Stimulated activated naive B cell treated with anti-CD40 and anti-IgM and Interleukin-4, amounts not matched to agents 10 μg/mL and 1 μg/mL and 100 μg/mL, for 72 hours (primary cell): ENCODE measurements at regions not wholly inside any gene's neighbourhood (a gene's known extent, or its start where the extent isn't known, plus 50 kb on each side); places are given as distances from the start of the nearest gene placed in this dataset.
A peak's percentile ranks its signal among the peaks of the same experiment; 100 is the strongest.

Experiments used
- ATAC-seq, 2 donors: fragments of 150-1000 bp; cut with Tn5 transposase; replicated peaks; 2 replicates each; pipeline ENCODE4 v1.10.0; 2021; ENCODE audit warnings: moderate library complexity in 1 of 2
- DNase-seq: peaks from one replicate; pipeline ENCODE4 v3.0.0; 2021
- H3K27ac Mint-ChIP-seq: one replicate; pipeline ENCODE4 v1.8.0; 2022; ENCODE audit warnings: mild to moderate bottlenecking, mixed read lengths
- H3K27me3 Mint-ChIP-seq, 2 donors: one replicate each; pipeline ENCODE4 v1.8.0; 2022; ENCODE audit warnings: mixed read lengths in 2 of 2
- H3K36me3 Mint-ChIP-seq, 2 donors: one replicate each; pipeline ENCODE4 v1.8.0; 2022; ENCODE audit warnings: mixed read lengths in 2 of 2, mild to moderate bottlenecking in 1 of 2
- H3K4me1 Mint-ChIP-seq, 2 donors: one replicate each; pipeline ENCODE4 v1.8.0; 2022; ENCODE audit warnings: mixed read lengths in 2 of 2, mild to moderate bottlenecking in 1 of 2
- H3K4me3 Mint-ChIP-seq, 2 donors: one replicate each; pipeline ENCODE4 v1.8.0; 2022; ENCODE audit warnings: mild to moderate bottlenecking in 2 of 2, mixed read lengths in 2 of 2, moderate library complexity in 1 of 2
- H3K9me3 Mint-ChIP-seq, 2 donors: one replicate each; pipeline ENCODE4 v1.8.0; 2022; ENCODE audit warnings: mixed read lengths in 2 of 2, mild to moderate bottlenecking in 1 of 2

- Mint-ChIP-seq H3K9me3 (no peaks in the 10 kb centered on the region), H3K27me3 (peaks cover 5 to 13% of the 10 kb centered on the region in 2 donors), H3K4me1 (no peaks in the 10 kb centered on the region), H3K27ac (no peak overlapping the region), H3K36me3 (no peaks in the 10 kb centered on the region), H3K4me3 (no peak overlapping the region)
- no peak for ATAC-seq
- DNase-seq = no peak
Measured at GRCh38 chr5:53423724-53424123, 56.7 kb upstream of the FST start.

DNA sequence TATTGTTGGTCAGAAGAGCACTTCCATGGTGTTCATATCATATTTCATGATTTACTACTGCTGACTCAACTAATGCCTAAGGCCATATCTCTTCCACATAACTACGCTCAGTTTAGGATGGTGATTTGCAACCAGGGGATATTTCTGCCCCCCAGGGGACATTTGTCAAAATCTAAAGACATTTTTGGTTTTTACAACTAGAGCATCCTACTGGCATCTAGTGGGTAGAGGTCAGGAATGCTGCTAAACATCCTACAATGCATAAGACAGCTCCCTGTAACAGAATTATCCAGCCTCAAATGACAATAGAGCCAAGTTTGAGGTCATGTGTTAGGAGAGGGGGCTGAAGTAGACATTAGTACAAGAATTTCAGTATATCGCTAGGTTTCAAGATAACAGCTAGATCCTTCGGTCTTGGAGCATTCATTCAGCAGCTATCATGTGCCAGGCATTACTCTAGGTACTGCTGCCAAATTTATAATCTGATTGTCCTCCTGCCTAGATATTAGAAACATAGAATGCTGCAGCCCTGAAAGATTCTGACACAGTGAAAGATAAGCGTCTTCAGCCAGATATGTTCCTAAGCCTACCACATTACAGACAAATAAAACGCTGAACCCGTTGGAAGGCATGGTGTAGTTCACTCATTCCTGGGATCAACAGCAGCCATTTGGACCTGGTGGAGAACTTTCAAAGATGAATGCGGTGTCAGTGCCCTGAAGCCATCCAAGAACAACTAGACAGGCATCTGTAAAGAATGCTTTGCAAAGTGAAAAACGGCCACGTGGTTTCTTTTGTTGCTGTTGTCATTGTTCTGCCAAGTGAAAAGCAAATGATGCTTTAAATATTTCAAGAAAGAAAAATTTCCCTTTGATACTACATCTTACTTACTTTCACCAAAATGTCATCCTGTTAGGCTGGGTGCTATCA, 55.5 kb upstream of the FST start:
- no peaks in the 10 kb centered on the region for H3K9me3 Mint-ChIP-seq
- no peaks in the 10 kb centered on the region for H3K36me3 Mint-ChIP-seq
- ATAC-seq (no peak), DNase-seq (no peak)
- H3K27ac Mint-ChIP-seq = no peak overlapping the region
- no peak overlapping the region for H3K4me3 Mint-ChIP-seq
- H3K4me1 Mint-ChIP-seq = no peaks in the 10 kb centered on the region
- H3K27me3 Mint-ChIP-seq = peaks cover 5 to 9% of the 10 kb centered on the region in 2 donors

DNA sequence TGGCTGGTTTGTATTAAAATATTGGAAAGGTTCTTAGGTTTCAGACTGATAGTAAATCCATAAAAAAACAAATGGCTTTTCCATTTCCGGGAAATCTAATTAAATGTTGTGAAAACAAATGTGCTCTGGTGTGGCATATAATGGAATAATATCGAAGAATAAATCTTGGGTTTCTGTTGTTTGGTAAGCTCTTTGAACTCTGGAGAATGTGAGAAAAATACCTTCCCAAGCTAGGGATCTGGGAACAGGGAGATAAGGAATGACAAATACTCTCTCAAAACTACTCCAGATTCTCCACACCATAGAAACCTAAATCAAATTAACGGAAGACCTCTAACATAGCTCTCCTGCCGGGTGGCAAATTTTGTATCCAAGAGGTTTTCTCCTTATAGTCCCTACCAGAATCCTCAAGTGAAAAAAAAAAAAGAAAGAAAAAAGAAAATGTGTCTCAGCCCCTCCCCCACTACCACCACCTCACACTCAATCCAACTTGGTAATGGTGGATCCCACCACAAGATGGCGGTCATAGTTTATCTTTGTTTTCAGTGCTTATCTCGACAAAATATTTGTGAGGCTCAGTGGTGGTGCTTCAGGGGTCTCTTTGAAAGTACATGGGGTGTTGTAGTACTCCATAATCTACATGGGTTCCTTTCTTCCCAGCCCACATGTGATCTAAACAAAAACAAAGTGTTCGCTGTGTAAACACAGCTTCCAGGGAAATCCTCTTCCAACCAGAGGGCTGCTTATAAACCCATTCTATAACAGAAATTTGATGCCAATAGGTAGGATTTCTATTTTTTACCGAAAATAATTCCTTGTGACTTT, 54.5 kb upstream of the FST start:
- Mint-ChIP-seq H3K27ac (no peak overlapping the region), H3K36me3 (no peaks in the 10 kb centered on the region)
- DNase-seq = no peak

GRCh38 chr5:53426512-53426830, 54.0 kb upstream of the FST start:
- ATAC-seq (no peak), DNase-seq (no peak)
- Mint-ChIP-seq H3K36me3 (no peaks in the 10 kb centered on the region), H3K4me3 (no peak overlapping the region), H3K27ac (no peak overlapping the region), H3K9me3 (no peaks in the 10 kb centered on the region), H3K4me1 (no peaks in the 10 kb centered on the region), H3K27me3 (peaks cover 5 to 15% of the 10 kb centered on the region in 2 donors)

More for the DNA sequence above, 54.5 kb upstream of the FST start:
- H3K4me3 Mint-ChIP-seq = no peak overlapping the region
- no peaks in the 10 kb centered on the region for H3K9me3 Mint-ChIP-seq
- no peak for ATAC-seq
- peaks cover 5 to 15% of the 10 kb centered on the region in 2 donors for H3K27me3 Mint-ChIP-seq
- no peaks in the 10 kb centered on the region for H3K4me1 Mint-ChIP-seq

GRCh38 chr5:53426878-53427277, 53.6 kb upstream of the FST start:
- no peak for DNase-seq
- peaks cover 5 to 15% of the 10 kb centered on the region in 2 donors for H3K27me3 Mint-ChIP-seq
- ATAC-seq = no peak
- H3K4me3 Mint-ChIP-seq = no peak overlapping the region
- H3K36me3 Mint-ChIP-seq = no peaks in the 10 kb centered on the region
- H3K4me1 Mint-ChIP-seq = no peaks in the 10 kb centered on the region
- no peak overlapping the region for H3K27ac Mint-ChIP-seq
- H3K9me3 Mint-ChIP-seq = no peaks in the 10 kb centered on the region

DNA sequence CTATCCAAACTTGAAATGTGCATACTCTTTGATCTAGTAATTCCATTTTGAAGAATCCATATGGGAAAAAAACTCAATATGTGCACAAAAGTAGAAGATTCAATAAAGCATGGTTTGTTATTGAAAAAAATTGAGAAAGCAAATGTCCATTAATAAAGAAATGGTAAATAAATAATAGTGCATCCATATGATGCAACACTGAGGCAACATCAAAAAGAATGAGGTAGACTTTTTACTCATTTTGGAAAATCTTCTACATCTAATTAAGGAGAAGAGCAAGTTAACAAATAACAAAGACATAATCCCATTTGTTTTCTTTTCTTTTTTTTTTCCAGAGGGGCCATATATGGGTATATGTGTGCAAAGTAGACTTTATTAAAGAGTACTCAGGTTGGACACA, 52.5 kb upstream of the FST start:
- ATAC-seq (no peak), DNase-seq (no peak)
- H3K27ac Mint-ChIP-seq = no peak overlapping the region
- H3K27me3 Mint-ChIP-seq = peaks cover 5 to 15% of the 10 kb centered on the region in 2 donors
- H3K36me3 Mint-ChIP-seq = no peaks in the 10 kb centered on the region
- no peaks in the 10 kb centered on the region for H3K9me3 Mint-ChIP-seq
- no peak overlapping the region for H3K4me3 Mint-ChIP-seq
- no peaks in the 10 kb centered on the region for H3K4me1 Mint-ChIP-seq

DNA sequence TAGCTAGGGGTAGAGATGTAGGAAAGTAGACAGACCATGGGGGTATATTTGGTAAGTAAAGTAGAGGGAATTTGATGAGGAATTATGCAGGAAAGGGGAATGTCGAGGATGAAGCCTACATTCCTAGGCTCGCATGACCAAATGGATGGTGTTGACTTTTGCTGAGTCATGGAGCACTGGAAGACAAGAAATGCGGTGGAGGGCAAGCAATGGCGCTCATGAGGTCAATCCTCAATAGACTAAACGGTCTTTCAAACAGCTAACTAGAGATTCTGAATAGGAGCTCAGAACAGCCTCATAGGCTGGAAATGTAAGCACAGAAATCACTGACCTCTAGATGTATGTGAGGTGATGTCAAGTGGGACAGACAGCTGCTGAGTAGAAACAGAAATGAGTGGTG, 50.7 kb upstream of the FST start:
- H3K4me1 Mint-ChIP-seq = no peaks in the 10 kb centered on the region
- no peaks in the 10 kb centered on the region for H3K9me3 Mint-ChIP-seq
- no peak for DNase-seq
- no peak overlapping the region for H3K4me3 Mint-ChIP-seq
- peaks cover 0 to 6% of the 10 kb centered on the region in 2 donors for H3K27me3 Mint-ChIP-seq
- no peak overlapping the region for H3K27ac Mint-ChIP-seq
- no peak for ATAC-seq
- H3K36me3 Mint-ChIP-seq = no peaks in the 10 kb centered on the region

GRCh38 chr5:53430618-53431252, 49.7 kb upstream of the FST start:
- DNase-seq = no peak
- Mint-ChIP-seq H3K36me3 (no peaks in the 10 kb centered on the region), H3K27ac (no peak overlapping the region), H3K4me1 (no peaks in the 10 kb centered on the region), H3K4me3 (no peak overlapping the region), H3K27me3 (peaks cover 0 to 6% of the 10 kb centered on the region in 2 donors), H3K9me3 (no peaks in the 10 kb centered on the region)
- ATAC-seq = peak in 1 of 2 donors; percentile 5
